SK-N-SH (cell line): ENCODE measurements at regions not wholly inside any gene's neighbourhood (a gene's known extent, or its start where the extent isn't known, plus 50 kb on each side); places are given as distances from the start of the nearest gene placed in this dataset.
A peak's percentile ranks its signal among the peaks of the same experiment; 100 is the strongest.

ENCODE experiments used
- CTCF ChIA-PET: fragments of 300-600, 350-600 bp; formaldehyde crosslinking; extraction: SDS; loops from one replicate; lab custom pipeline; 2021; lab: Yijun Ruan, JAX
- POLR2A ChIA-PET: fragments of 350-600 bp; sonication (Branson Sonifier 250); formaldehyde crosslinking; extraction: SDS; loops from one replicate; lab custom pipeline; 2020; ENCODE audit warnings: antibody characterized with exemption, inconsistent platforms; lab: Yijun Ruan, JAX
- DNase-seq: peaks from one replicate; pipeline ENCODE4 v3.0.0; 2012
- H2AFZ ChIP-seq: fragments of 200-600 bp; sonication (generic); 2 replicates; pipeline ENCODE4 v1.8.1; 2016; ENCODE audit warnings: antibody characterized with exemption, mild to moderate bottlenecking, low read depth
- H3F3A ChIP-seq: fragments of 200-600 bp; sonication (generic); replicated peaks from 2 replicates; pipeline ENCODE3; 2016; ENCODE audit warnings: antibody characterized with exemption, mild to moderate bottlenecking; ENCODE audit not compliant: insufficient read depth
- H3K27ac ChIP-seq, 2 experiments: fragments of 200-500 bp in 1 of 2; fragments of 200-600 bp in 1 of 2; sonication (Bioruptor generic) in 1 of 2; sonication (generic), shearing (Covaris generic) in 1 of 2; 2 replicates each; pipeline versions ENCODE4 v1.5.1 to v1.6.1; 2014 to 2016; ENCODE audit warnings: low read depth in 2 of 2, inconsistent platforms in 1 of 2, low read length in 1 of 2, mild to moderate bottlenecking in 1 of 2, mixed read lengths in 1 of 2
- H3K27me3 ChIP-seq: fragments of 200-600 bp; sonication (generic), shearing (Covaris generic); 2 replicates; pipeline ENCODE4 v1.6.1; 2016; ENCODE audit warnings: mixed run types; ENCODE audit not compliant: insufficient read depth
- H3K36me3 ChIP-seq, 2 experiments: fragments of 200-500 bp in 1 of 2; fragments of 200-600 bp in 1 of 2; sonication (Bioruptor generic) in 1 of 2; sonication (generic) in 1 of 2; replicated peaks in 1 of 2; 2 replicates each; pipeline versions ENCODE3 to v1.5.1; 2014 to 2016; ENCODE audit warnings: low read length in 1 of 2, mild to moderate bottlenecking in 1 of 2; ENCODE audit not compliant: insufficient read depth in 2 of 2, control insufficient read depth in 1 of 2
- H3K4me1 ChIP-seq, 2 experiments: fragments of 200-500 bp in 1 of 2; fragments of 200-600 bp in 1 of 2; sonication (Bioruptor generic) in 1 of 2; sonication (generic), shearing (Covaris generic) in 1 of 2; 2 replicates each; pipeline versions ENCODE4 v1.5.1 to v1.6.1; 2014 to 2016; ENCODE audit warnings: low read depth in 1 of 2, low read length in 1 of 2, mixed run types in 1 of 2; ENCODE audit not compliant: insufficient read depth in 2 of 2, control insufficient read depth in 1 of 2
- H3K4me2 ChIP-seq: fragments of 200-600 bp; sonication (generic), shearing (Covaris generic); 2 replicates; pipeline ENCODE4 v1.6.1; 2017; ENCODE audit warnings: mixed run types
- H3K4me3 ChIP-seq, 2 experiments: fragments of 200-500 bp in 1 of 2; fragments of 200-600 bp in 1 of 2; sonication (Bioruptor generic) in 1 of 2; sonication (generic), shearing (Covaris generic) in 1 of 2; 2 replicates each; pipeline versions ENCODE4 v1.5.1 to v1.8.1; 2014 to 2016; ENCODE audit warnings: low read depth in 2 of 2, inconsistent platforms in 1 of 2, low read length in 1 of 2, mild to moderate bottlenecking in 1 of 2, mixed read lengths in 1 of 2, moderate library complexity in 1 of 2
- H3K79me2 ChIP-seq: fragments of 200-600 bp; sonication (generic); 2 replicates; pipeline ENCODE4 v1.8.1; 2017; ENCODE audit warnings: mild to moderate bottlenecking; ENCODE audit not compliant: insufficient read depth
- H3K9ac ChIP-seq: fragments of 200-600 bp; sonication (generic); 2 replicates; pipeline ENCODE4 v1.6.1; 2017; ENCODE audit warnings: mixed run types
- H3K9me2 ChIP-seq: fragments of 200-600 bp; sonication (generic); 2 replicates; pipeline ENCODE4 v1.6.1; 2017; ENCODE audit warnings: mixed run types
- H3K9me3 ChIP-seq: fragments of 200-600 bp; sonication (generic); 2 replicates; pipeline ENCODE4 v1.6.1; 2017; ENCODE audit warnings: mixed run types, mild to moderate bottlenecking, moderate library complexity
- H4K20me1 ChIP-seq: fragments of 200-600 bp; sonication (generic); 2 replicates; pipeline ENCODE4 v1.6.1; 2017; ENCODE audit warnings: mild to moderate bottlenecking, mixed run types; ENCODE audit not compliant: insufficient read depth
- CTCF ChIP-seq: fragments of 200-600 bp; sonication (generic); IDR thresholded peaks from 2 replicates; pipeline ENCODE4 v1.6.1; 2017; ENCODE audit warnings: antibody characterized with exemption, mild to moderate bottlenecking, moderate library complexity
- ELF1 ChIP-seq: IDR thresholded peaks from 2 replicates; pipeline ENCODE4 v1.4.0; 2012
- EP300 ChIP-seq, 2 experiments: IDR thresholded peaks; 2 replicates each; pipeline versions ENCODE4 v1.4.0 to v1.6.1; 2012; ENCODE audit warnings: borderline replicate concordance in 1 of 2, low read depth in 1 of 2, low read length in 1 of 2
- EZH2phosphoT487 ChIP-seq: fragments of 200-600 bp; sonication (generic); IDR thresholded peaks from 2 replicates; pipeline ENCODE4 v1.6.1; 2017; ENCODE audit warnings: low read depth, mixed run types, mild to moderate bottlenecking, antibody characterized with exemption, moderate library complexity, borderline replicate concordance
- FOXM1 ChIP-seq: IDR thresholded peaks from 2 replicates; pipeline ENCODE4 v1.4.0; 2012; ENCODE audit warnings: low read depth, mild to moderate bottlenecking
- IRF3 ChIP-seq: fragments of 150-350 bp; IDR thresholded peaks from 2 replicates; pipeline ENCODE4 v1.6.1; 2016; ENCODE audit warnings: mild to moderate bottlenecking, low read depth, low read length
- MXI1 ChIP-seq: IDR thresholded peaks from 2 replicates; pipeline ENCODE4 v1.6.1; 2012; ENCODE audit warnings: mild to moderate bottlenecking, low read depth, low read length, improper control_type of control experiment
- RAD21 ChIP-seq: IDR thresholded peaks from 2 replicates; pipeline ENCODE4 v1.6.1; 2012; ENCODE audit warnings: mild to moderate bottlenecking, low read length
- RXRA ChIP-seq: IDR thresholded peaks from 2 replicates; pipeline ENCODE4 v1.4.0; 2012; ENCODE audit warnings: low read depth, mild to moderate bottlenecking, borderline replicate concordance
- SIN3A ChIP-seq: IDR thresholded peaks from 2 replicates; pipeline ENCODE4 v1.6.1; 2012; ENCODE audit warnings: low read depth, mild to moderate bottlenecking, low read length, moderate library complexity, borderline replicate concordance
- SMC3 ChIP-seq: IDR thresholded peaks from 2 replicates; pipeline ENCODE4 v1.6.1; 2012; ENCODE audit warnings: low read depth, low read length, improper control_type of control experiment
- USF1 ChIP-seq: IDR thresholded peaks from 2 replicates; pipeline ENCODE4 v1.4.0; 2012; ENCODE audit warnings: low read depth, borderline replicate concordance
- WGBS: methylation state at CpG from one replicate; pipeline ENCODE4 v1.1.6; 2017; ENCODE audit warnings: low lambda C conversion rate; 5-methylcytosine and 5-hydroxymethylcytosine counted together

- TF ChIP-seq MXI1 = no peak
- TF ChIP-seq USF1 = no peak
- TF ChIP-seq SIN3A = no peak
- TF ChIP-seq ELF1 = no peak
- no peak for TF ChIP-seq IRF3
- no peak for TF ChIP-seq RXRA
Observed at GRCh38 chr5:157999696-158000095, 140.8 kb upstream of the CLINT1 start (continued).

- no peak overlapping the region for H3K4me3 ChIP-seq
- WGBS = 71% methylated on average over 8 of the region's 8 CpGs
- no peaks in the 10 kb centered on the region for H3K9me2 ChIP-seq
- no peaks in the 10 kb centered on the region for H4K20me1 ChIP-seq
- no peak overlapping the region for H2AFZ ChIP-seq
- TF ChIP-seq FOXM1 = no peak
- TF ChIP-seq, all 33 proteins: peak for 0
- no peak for DNase-seq
- H3K9ac ChIP-seq = no peak overlapping the region
- H3K36me3 ChIP-seq = no peaks in the 10 kb centered on the region
- H3K27me3 ChIP-seq = no peaks in the 10 kb centered on the region
- no peaks in the 10 kb centered on the region for H3K9me3 ChIP-seq
- H3K27ac ChIP-seq = no peak overlapping the region
- H3K4me1 ChIP-seq = no peaks in the 10 kb centered on the region
- POLR2A ChIA-PET = no interaction called here
- no peak overlapping the region for H3K4me2 ChIP-seq
- H3K79me2 ChIP-seq = no peaks in the 10 kb centered on the region
- CTCF ChIA-PET = interaction anchor here (1.1 kb wide), 1 partner anchor 143 kb away, joined by 4 read pairs; no protein-coding TSS in a partner anchor
- H3F3A ChIP-seq = no peaks in the 10 kb centered on the region
Observed at GRCh38 chr5:157997991-157998504, 139.1 kb upstream of the CLINT1 start.

GRCh38 chr5:157994906-157995519 is 136.1 kb upstream of the CLINT1 start:
- TF ChIP-seq CTCF (peak; percentile 71), EP300 (IDR thresholded peaks at IDR 0.05; ENCODE audit: borderline replicate concordance in 1 of 2, low read depth in 1 of 2, low read length in 1 of 2) (no peak), SMC3 (peak; percentile 87), RAD21 (peak; percentile 84), EZH2phosphoT487 (no peak)
- peak; percentile 78 for DNase-seq
- Histone ChIP-seq H3K4me2 (no peak overlapping the region), H2AFZ (no peak overlapping the region; the same call in 1 of the 2 replicates), H3F3A (no peaks in the 10 kb centered on the region), H3K9me2 (no peaks in the 10 kb centered on the region), H3K27ac (no peak overlapping the region), H3K27me3 (no peaks in the 10 kb centered on the region), H3K36me3 (no peaks in the 10 kb centered on the region), H3K4me3 (no peak overlapping the region), H3K9ac (no peak overlapping the region), H3K4me1 (no peaks in the 10 kb centered on the region), H3K79me2 (no peaks in the 10 kb centered on the region), H3K9me3 (no peaks in the 10 kb centered on the region), H4K20me1 (no peaks in the 10 kb centered on the region)
- CTCF ChIA-PET = interaction anchor here (0.6 to 3.1 kb wide), 37 partner anchors 9 to 1138 kb away, joined by 3 to 21 read pairs (median 5); partner anchors contain the start of genes CLINT1 and LSM11
- 21% methylated on average over 7 of the region's 8 CpGs for WGBS
- POLR2A ChIA-PET = interaction anchor here (1.0 kb wide), 1 partner anchor 45 kb away, joined by 3 read pairs; no protein-coding TSS in a partner anchor
